GM18520 (cell line): ENCODE measurements at regions not wholly inside any gene's neighbourhood (a gene's known extent, or its start where the extent isn't known, plus 50 kb on each side); places are given as distances from the start of the nearest gene placed in this dataset.

Experiments used
- ATAC-seq: cut with Tn5 transposase; IDR thresholded peaks from one replicate; pipeline ENCODE4 v1.9.1; 2021; ENCODE audit not compliant: unreplicated experiment

- no peak for ATAC-seq
Measured at GRCh38 chr6:140932909-140933308, 1199.8 kb upstream of the GJE1 start.

- no peak for ATAC-seq
Measured at GRCh38 chr6:140931581-140931980, 1201.1 kb upstream of the GJE1 start.

DNA sequence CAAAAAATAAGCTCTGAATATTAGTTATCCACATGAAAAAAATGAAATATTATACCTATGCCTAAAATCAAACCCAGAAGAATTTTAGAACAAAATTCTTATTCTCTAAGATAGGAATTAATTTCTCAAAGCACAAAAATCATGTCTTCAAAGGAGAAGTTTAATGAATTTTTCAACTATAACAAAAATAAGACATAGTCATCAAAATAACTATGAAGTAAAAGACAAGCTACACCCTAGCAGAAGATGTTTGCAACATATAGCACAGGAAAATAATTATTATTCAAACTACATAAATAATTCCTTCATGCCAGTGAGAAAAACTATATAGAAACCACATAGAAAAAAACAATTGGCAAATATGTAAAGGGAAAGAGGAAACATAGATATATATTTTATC, 1203.6 kb upstream of the GJE1 start:
- no peak for ATAC-seq

DNA sequence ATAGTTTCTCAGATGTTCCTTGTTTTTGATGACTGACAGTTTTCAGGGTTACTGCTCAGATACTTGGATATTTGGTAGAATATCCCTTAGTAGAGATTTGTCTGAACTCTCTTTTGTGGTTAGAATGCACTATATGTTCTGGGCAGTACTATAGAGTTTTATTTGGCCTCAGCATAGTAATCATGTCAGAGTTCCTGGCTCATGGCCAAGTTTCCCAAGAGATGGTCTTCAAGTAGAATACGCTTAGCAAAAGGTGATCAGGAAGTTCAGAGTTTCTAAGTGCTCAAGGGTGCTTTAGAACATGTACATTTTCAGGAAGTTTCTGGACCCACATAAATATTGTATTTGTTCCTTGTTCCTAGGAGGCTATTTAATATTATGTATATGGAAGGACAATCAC, 1209.7 kb upstream of the GJE1 start:
- no peak for ATAC-seq

DNA sequence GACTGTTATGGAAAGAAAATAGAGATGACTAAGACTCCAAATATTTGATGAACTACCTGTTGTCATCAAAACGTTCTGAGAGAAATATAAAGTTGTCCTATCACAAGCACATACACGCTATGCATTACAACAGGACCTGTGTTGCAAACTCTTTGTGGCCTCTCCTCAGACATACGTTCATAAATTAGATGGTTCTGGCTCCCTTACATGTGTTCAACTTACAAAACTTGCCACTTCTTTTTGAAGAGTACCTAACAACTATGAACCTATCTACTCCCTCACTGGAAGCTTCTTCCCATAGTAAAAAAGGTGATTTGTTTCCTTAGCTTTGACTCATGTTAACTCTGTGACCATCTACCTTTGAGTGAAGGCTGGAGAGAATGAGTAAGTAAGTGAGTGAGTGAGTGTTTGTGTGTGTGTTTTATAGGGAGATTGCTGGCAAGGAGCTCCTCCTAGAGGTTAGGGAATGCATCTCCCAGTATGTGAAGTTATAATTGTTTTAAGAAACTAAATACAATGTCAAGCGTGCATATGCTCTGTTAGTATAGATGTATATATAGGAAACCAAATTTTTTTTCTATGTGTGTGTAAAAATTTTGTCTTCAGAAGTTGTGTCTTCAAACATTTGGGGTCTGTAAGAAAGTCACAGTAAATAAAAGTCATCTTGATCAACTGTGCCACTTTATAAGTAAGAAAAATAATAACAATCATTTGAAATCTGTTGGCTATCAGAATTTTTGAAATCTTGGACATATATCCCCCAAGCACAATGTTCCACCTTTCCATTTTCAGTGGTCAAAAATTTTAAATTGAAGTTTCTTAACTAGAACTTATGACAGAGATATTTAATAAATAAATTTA, 1211.1 kb upstream of the GJE1 start:
- ATAC-seq, result peak; percentile 54

DNA sequence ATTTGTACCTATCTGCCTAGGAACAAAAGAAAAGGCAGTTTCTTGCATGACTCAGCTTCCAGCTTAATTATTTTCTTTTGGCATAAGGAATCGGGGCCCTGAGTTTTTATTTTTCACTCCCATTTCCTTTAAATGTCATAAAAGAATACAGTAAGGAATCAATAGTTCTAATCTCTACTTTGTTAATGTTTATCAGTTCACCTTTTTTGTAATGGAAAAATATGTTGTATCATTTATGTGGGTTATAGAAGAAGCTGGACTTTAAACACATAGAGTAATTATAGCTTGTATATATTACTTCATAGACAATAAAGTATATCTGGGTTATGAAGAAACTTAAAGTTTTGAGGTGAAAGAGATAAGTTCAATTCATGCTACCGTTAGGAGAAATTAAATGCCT, 1214.8 kb upstream of the GJE1 start:
- no peak for ATAC-seq

DNA sequence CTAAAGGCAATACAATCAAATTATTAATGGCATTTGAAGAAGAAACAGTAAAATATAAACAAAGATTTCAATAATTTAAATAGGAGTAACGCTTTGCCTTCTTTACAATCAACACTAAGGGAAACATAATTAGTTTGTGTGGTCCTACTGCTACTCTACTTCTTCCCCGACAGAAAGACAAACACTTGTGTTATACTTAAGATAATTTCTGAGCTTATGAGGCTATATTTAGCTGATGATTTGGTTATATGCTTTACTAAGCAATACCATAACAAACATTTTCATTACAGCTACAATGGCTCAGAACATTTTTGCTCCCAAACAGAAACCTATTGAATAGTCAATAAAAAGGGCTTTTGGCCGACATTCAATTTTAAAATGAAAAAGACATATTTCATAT, 1217.2 kb upstream of the GJE1 start:
- ATAC-seq, result no peak

- ATAC-seq, result no peak
Measured at GRCh38 chr6:140915103-140915502, 1217.6 kb upstream of the GJE1 start.

GRCh38 chr6:140912686-140913085, 1220.0 kb upstream of the GJE1 start:
- no peak for ATAC-seq

GRCh38 chr6:140909625-140910024, 1223.1 kb upstream of the GJE1 start:
- no peak for ATAC-seq

DNA sequence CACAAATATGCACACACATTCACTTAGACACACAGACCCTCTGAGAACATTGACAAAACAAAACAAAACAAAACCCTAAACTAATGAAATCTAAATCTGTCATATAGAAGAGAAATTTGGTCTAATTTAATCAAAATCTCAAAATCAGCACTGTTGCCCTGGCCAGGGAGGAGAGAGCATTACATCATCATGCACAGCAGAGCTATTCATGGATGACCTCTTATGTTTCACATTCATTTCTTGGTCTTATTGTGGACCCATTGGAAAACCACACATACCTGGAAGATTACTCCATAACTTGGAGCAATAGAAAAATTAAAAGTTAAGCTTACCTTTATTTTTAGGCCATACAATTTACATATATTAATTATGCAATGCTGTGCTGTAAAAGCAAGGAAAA, 1223.6 kb upstream of the GJE1 start:
- ATAC-seq, result no peak

GRCh38 chr6:140908505-140908904, 1224.2 kb upstream of the GJE1 start:
- ATAC-seq, result no peak

DNA sequence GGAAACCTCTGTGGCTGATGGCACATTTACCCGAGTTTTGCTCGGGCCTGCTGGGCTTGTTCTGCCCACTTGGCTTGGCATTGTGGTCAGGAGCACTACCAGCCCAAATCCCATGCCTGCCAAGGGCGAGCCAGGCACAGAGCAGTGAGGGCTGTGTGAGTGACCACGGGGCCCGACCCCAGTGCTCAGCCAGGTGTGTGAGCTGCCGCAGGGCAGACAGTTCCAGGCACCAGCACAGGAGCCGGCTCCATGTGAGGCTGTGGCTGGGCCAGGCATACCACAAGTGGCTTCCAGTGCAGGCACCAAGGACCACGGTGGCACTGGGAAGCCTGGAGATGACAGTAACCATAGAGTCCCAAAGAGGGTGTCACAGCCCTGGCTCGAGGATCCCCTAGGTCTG, 1225.5 kb upstream of the GJE1 start:
- no peak for ATAC-seq

- ATAC-seq, result no peak
Measured at GRCh38 chr6:140905724-140906123, 1227.0 kb upstream of the GJE1 start.

DNA sequence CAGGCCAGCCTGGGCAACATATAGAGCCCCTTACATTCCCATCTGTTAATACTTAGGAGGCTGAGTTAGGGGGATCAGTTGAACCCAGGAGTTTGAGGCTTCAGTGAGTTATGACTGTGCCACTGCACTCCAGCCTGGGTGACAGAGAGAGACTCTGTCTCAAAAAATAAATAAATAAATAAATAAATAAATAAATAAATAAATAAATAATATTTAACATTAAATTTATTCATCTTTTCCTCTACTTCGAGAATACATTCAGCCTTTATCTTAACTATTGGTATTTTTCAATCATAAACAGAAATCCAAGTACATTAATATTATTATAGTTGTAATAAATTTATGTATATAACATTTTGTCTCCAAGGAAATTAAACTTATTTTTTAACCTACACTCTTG, 1227.7 kb upstream of the GJE1 start:
- ATAC-seq, result no peak

DNA sequence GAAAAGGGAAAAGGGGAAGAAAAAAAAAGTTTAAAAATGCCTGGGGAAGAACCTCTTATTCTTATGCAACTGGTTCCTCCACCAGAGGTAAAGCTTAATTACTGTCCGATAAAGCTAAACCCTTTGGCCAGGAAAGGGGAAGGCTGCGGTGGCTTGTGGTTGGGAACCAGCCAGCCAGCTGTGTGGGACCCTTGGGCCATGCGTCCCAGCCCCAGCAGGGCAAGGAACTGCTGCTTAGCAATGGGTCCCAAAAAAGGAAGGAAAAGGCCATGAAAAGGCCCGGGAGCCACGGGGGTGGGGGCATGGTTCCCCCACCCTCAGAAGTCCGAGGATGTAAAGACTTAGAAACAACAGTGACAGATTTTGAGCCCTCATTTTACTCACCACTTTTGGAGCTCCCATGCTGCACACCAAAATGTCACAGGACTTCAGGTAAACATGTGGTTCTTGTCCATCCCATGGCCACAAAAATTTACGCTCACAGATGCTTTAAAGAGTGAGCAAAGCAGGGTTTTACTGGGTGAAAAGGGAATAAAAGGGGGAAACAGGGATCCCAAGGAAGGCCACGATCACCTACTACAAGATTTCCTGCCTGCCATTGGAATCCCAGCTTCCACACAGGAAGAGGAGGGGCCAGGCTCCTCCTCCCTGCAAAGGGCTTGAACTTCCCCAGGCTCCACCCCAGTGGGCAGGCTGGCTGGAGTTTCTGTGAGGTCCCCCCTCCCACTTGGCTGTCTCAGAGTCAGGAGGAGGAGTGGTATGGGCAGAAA, 1234.7 kb upstream of the GJE1 start:
- ATAC-seq, result no peak

DNA sequence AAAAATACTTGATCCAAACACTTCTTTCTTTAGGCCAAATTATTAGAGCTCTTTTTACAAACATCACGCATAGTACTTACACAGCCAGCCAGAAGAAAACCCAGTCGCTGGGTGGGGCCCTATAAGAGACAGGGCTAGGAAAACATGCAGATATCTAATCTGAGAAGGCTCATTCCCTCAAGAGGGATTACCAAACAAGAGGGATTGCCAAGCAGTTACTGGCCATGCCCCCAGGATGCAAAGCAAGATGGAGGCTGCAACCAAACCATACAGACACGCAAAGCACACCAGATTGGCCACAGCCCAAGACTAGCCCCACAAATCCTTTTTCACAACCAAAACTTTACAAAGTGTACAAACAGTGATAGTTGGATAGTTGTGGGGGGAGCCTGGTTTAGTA, 1235.4 kb upstream of the GJE1 start:
- ATAC-seq, result no peak

GRCh38 chr6:140893432-140893831, 1239.3 kb upstream of the GJE1 start:
- no peak for ATAC-seq

DNA sequence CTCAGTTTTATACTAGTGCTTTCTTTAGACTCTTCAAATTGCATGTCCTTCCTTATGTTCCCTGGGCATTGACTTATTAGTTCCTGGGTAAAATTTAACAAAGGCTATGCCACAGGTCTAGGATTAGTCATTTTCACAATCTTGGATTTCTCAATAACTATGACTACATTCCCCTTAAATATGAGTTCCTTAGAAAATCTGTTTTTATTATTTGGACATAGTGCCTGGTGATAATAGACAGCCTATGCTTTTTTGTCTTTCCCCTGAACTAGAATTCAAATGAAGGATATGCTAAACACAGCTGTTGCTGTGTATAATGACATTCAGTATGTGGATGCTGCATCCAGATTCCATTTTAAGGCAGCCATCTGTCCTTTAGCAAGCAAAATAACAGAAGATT, 1252.8 kb upstream of the GJE1 start:
- no peak for ATAC-seq

DNA sequence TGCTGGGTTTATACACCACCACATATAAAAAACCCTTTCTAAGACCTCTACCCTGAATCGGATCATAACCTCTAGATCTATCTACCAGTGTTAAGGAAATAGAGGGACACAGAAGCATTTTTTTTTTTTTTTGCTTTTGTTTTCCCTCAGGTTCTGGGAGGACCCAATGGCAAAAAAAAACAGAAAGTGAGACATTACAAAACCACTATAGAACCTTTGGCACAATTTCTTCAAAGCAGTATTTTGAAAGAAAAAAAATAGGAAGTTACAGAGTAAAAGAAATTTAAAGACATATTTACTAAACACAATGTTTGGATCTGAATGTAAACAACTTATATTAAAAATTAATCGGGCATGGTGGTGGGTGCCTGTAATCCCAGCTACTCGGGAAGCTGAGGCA, 1258.7 kb upstream of the GJE1 start:
- ATAC-seq, result no peak

- no peak for ATAC-seq
Measured at GRCh38 chr6:140872885-140873284, 1259.8 kb upstream of the GJE1 start.

GRCh38 chr6:140871911-140872310, 1260.8 kb upstream of the GJE1 start:
- ATAC-seq, result no peak
